GM18499 (cell line): ENCODE measurements at regions not wholly inside any gene's neighbourhood (a gene's known extent, or its start where the extent isn't known, plus 50 kb on each side); places are given as distances from the start of the nearest gene placed in this dataset.
"Not testable (repeated sequence)": the region's sequence is repeated elsewhere in the genome, so short reads cannot be mapped to it uniquely, and the experiment has no call there.

Experiments
- ATAC-seq: cut with Tn5 transposase; IDR thresholded peaks from one replicate; pipeline ENCODE4 v1.9.1; 2021; ENCODE audit warnings: moderate number of reproducible peaks; ENCODE audit not compliant: insufficient read depth, unreplicated experiment

- ATAC-seq, result no peak
These were observed 89.4 kb downstream of the ANXA2R start for GRCh38 chr5:42950456-42951292.

DNA sequence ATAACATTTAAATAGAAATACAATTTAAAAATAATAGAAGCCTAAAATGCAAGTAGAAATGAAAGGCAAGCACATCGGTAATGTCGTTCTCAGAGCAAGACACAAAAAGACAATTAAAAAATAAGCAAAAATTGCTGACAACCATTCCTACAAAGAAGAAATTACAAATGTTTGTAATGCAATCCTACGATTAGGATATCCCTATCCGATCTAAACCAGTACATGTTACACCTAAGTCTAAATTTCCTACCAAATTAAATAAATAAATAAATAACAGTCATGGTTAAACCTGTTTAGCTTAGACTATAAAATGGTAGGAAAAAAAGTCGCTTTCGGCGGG lies 90.0 kb downstream of the ANXA2R start:
- no peak for ATAC-seq

DNA sequence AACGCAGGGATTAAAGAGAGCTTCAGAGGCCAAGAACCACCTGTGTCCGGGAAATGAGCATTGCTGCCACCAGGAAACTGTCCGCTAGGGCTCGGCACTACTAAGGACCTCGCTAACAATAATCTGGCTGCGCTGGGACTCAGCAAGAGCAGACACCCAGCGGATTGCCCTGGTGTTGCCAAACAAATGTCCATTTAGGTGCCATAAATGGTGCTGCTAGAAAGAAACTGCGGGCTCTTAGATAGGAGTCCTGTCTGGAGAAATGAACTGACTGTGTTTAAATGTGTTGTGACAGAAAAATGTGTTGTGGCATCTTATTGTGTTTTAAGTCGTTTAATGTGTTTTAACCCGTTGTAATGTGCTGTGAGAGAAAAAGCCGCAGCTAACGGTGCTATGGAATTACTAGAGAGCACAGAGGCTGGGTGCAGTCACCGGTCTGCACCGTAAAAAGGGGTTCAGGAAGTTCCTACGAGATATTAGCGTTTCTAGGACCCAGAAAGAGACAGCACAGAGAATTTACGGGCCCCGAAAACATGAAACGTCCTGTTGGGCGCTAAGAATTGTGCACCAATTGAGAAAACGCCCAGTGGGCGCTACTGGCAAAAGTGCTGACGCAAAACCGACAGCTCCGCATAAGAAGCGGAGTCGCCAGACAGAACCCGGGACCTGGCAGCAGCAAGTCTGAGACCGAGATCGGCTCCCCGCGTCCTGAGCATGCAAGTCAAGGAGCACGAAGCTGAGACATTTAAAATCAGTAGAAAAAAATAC lies 90.6 kb downstream of the ANXA2R start:
- ATAC-seq, result peak; percentile 46

GRCh38 chr5:42948961-42949347 lies 91.2 kb downstream of the ANXA2R start:
- ATAC-seq, result peak; percentile 4

GRCh38 chr5:42944989-42945388 lies 95.1 kb downstream of the ANXA2R start:
- ATAC-seq, result no peak

GRCh38 chr5:42943931-42944631 lies 96.0 kb downstream of the ANXA2R start:
- ATAC-seq, result no peak

DNA sequence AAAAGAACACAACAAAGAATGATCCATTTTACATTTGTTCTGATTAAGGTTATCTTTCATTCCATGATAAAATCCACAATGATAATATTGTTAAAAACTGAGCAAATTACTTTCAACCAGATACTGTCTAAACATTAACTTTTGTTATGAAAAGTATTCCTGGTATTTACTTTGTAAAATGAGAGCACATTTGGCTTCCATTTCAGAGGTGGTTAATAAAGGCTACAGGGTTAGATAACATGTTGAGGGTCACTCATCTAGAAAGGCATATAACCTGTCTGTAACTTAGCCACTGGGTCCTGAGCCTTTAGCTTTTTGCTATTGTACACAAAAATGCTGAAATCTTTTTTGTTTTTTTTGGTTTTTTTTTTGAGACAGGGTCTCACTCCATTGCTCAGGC lies 99.3 kb downstream of the ANXA2R start:
- ATAC-seq, result no peak

DNA sequence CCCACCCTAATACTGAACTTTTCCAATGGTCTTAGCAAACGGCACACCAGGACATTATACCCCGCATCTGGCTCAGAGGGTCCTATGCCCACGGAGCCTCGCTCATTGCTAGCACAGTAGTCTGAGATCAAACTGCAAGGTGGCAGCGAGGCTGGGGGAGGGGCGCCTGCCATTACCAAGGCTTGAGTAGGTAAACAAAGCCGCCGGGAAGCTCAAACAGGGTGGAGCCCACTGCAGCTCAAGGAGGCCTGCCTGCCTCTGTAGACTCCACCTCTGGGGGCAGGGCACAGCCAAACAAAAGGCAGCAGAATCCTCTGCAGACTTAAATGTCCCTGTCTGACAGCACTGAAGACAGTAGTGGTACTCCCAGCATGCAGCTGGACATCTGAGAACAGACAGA lies 108.1 kb downstream of the ANXA2R start:
- ATAC-seq, result not testable (repeated sequence)

DNA sequence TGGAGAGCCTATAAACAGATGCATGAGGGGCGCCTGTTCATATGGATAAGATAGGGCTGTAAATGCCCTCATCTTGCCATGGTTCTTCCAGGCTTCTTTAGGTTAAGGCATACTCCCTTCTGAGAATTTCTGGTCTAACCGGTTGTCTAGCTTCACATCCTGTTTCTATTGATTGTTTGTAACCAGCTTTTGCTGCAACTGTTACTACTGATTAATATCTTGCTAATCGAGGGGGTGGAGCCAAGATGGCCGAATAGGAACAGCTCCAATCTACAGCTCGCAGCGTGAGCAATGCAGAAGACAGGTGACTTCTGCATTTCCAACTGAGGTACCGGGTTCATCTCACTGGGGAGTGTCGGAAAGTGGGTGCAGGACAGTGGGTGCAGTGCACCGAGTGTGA lies 108.7 kb downstream of the ANXA2R start:
- ATAC-seq, result not testable (repeated sequence)

DNA sequence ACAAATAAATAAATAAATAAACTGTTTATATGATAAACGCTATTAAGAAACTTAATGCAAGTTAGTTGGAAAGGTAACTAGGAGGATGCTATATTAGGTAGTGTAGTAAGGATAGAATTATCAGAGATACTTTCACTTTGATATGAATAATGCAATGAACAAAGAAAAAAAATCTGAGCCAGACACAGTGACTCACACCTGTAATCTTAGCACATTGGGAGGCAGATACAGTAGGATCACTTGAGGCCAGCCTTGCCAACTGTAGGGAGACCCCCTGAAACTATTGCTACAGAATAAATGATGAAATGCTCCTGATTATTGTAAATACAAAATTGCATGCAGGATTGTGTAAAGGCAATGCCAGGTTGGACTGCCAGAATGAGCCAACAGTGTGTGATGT lies 109.2 kb downstream of the ANXA2R start:
- ATAC-seq, result no peak

GRCh38 chr5:42929871-42930270 lies 110.2 kb downstream of the ANXA2R start:
- no peak for ATAC-seq

DNA sequence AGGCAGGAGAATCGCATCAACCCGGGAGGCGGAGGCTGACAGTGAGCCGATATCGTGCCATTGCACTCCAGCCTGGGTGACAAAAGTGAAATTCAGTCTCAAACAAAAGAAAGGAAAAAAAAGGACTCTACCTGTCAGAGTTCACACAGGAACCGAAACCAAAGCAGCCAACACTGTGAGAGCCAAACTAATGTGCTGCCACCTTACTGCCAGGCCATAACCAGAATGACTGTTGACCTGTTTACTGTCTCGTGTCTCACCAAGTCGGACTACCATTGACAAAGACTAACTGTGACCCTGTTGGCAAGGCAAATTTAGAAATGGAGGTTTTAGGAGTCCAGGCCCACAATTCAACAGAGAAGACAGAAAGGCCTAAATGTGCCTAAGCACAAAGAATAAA lies 112.4 kb downstream of the ANXA2R start:
- ATAC-seq, result no peak

DNA sequence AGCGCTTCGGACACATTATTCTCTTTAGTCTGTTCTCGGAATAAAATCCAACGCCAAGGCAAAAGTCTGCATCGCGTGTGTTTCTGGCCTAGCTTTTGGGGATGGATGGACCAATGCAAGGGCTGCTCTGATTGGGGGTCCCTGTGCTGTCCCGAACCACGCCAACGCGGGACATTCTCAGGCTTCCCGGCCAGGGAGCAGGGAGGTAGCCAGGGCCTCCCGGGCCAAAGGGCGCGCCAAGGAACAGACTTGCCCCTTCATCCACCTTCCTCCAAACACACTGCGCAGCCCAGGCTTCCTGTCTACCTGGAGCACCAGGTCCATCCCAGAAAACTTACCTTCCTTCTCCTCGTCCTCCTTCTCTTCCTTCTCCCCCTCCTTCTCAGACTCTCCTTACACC lies 113.0 kb upstream of the SELENOP start:
- ATAC-seq, result no peak

GRCh38 chr5:42924226-42924625 lies 112.5 kb upstream of the SELENOP start:
- ATAC-seq, result no peak

- no peak for ATAC-seq
These were observed 112.0 kb upstream of the SELENOP start for GRCh38 chr5:42923710-42924109.

GRCh38 chr5:42919600-42919999 lies 107.9 kb upstream of the SELENOP start:
- no peak for ATAC-seq

DNA sequence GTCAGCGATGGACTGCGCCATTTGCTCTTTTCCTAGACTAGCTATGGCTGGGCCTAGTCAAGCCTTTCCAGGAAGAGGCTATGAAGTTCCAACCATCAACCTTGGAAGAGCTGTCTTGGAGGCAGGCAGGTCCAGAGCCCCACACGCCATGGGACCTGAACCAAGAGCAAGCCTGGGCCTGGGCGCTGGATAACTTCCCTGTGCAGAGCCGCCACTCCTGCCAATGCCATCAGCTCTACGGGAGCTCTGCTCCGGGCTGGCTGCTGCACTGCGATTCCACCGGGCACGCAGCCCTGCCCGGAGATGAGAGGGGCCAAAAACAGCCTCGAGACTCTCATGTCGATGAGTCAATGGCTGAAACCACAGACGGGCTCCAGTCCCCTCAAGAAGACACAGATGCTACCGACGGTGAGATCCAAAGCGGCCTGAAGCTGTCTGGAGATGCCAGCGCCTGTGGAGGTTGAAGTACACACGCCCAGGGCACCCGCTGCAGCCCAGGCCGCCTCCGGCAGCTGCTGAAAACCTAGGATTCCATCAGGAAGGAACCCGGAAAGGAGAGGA lies 103.7 kb upstream of the SELENOP start:
- ATAC-seq, result no peak

- no peak for ATAC-seq
These were observed 100.6 kb upstream of the SELENOP start for GRCh38 chr5:42912184-42912798.

- ATAC-seq, result peak; percentile 87
These were observed 97.1 kb upstream of the SELENOP start for GRCh38 chr5:42908509-42909488.
